Skin of body (tissue), 1 donor: ENCODE measurements at regions not wholly inside any gene's neighbourhood (a gene's known extent, or its start where the extent isn't known, plus 50 kb on each side); places are given as distances from the start of the nearest gene placed in this dataset.

Source experiments
- DNase-seq: peaks from one replicate; lab custom pipeline; 2025; lab: John Stamatoyannopoulos, UW

DNA sequence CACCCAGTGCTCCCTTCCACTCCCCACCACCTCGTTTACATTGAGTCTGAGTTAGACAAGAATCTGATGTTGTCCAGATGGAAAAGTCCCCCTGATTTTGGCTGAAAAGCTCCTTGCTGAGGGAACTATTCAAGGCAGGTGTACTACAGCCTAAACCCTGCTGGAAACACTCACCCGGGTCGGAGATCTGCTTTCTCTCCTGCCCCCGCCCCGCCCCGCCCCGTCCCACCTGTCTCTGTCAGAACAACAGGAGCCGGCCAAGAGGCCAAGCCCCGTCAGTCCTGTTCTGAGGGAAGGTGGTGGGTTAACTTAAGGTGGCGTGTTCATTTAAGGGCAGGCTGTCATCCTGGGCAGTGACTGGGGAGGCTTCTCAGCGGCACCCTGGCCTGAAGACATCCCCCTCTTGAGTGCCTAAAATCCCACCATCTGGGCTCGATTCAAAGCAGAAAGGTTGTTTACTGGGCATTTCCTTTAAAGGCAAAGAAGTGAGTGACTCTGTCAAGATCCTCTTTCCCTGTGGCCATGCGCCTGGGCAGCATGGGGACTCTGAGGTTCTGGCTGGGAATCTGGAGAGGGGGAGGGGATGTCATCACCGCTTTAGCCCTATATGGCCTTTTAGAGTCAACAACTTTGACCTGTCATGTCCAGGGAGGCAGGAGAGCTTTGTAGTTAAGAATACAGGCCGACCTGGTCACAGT, 71.1 kb upstream of the NEURL1B start:
- no peak for DNase-seq

DNA sequence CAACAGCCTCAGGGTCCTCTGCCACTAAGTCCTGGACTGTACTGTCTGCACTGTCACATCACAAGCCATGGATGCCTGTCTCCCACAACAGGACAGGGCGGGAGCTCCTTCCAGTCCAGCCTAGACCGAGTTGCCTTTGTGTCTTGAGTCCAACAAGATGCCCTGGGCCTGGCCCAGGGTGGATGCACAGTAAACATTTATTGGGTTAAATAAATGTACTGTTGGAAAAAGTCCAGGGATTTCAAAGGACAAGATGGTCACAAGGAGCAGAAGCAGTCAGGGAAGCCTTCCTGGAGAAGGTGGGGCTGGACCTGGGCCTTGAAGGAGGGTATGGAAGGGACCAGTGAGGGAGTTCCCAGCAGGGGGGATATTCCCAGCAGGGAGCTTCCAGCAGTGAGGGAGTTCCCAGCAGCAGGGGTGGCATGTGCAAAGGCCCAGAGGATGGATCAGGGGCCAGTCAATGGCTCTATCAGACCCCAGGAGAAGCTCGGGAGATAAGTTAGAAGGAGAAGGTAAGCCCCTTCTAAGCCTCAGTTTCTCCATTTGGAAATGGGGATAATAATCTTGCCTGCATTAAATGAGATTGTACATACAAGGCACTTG, 72.7 kb upstream of the NEURL1B start:
- DNase-seq = no peak

DNA sequence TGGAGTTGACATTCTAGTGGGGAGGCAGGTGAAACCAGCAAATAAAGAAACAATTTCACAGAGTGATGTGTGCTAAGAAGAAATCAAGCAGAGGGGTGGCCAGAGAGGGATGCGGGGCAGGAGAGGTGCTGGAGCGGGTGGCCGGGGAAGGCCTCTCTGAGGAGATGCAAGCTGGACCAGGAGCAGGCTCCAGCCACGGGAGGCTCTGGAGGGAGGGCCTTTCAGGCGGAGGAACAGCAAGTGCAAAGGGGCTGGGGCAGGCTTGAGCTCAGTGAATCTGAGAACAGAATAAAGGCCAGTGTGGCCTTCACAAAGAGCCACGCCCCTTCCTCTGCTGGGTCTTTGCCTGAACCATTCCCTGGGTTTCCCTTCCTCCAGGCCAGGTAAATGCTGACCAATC, 73.2 kb upstream of the NEURL1B start:
- DNase-seq = no peak

DNA sequence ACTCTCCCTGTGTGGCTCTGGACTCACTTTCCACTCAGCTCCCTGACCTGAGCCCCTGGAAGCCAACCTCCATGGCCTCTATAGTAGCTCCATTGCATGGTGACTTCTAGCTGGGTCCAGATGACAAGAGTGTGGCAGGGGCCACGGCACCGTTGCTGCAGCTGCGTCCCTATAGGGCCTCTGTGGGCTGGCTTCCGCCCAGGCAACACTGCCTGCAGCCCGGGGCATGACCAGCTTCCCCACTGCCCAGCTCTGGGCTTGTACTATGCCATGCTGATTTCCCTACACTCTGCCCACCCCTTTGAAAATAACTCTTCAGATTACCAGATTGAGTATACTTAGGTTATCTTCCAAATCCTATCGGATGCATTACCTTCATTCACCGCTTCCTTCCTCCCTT, 73.8 kb upstream of the NEURL1B start:
- no peak for DNase-seq

DNA sequence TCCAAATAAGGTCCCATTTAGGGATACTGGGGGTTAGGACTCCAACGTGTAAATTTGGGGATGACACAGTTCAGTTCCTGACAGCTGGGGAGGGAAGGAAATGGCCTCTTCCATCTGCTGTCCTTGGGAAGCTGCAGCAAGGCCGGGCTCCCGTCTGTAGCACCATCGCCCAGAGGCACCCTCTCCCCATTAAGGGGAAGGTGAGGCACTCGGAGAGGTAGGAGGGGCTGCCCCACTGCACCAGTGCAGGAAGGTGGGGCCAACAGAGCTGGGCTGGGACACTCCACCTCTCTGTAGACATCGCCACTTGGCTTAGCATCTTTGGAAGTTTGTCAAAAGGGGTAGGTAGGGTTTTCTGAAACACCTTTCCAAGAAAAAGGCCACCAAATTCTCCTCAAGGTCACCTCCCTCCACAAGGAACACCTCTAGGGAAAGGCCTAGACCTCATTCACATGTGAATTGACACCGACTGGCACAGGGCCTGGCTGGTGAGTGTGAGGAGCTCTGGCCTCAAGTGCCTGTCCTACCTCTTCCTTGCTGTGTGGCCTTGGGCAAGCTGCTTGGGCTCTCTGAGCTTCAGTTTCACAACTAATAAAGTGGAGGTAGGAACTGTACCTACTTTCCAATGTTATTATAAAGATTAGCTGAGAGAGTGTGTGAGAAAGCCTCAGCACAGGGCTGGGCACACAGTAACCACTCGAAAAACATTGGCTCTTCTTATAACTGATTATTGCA, 75.0 kb upstream of the NEURL1B start:
- no peak for DNase-seq

DNA sequence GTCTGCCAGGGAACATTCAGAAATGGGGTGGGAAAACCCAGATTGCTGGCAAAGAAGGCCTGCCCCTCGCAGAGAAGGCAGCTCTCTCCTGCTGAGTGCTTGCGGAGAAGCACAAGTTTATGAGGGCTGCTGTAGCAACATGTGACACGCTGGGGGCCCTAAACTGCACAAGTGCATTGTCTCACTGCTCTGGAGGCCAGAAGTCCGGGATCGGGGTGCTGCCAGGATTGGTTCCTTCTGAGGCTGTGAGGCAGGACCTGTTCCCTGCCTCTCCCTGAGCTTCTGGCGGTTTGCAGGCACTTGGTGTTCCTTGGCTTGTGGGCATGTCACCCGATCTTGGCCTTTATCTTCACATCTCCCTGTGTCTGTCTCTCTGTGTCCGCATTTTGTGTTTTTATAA, 75.6 kb upstream of the NEURL1B start:
- no peak for DNase-seq

DNA sequence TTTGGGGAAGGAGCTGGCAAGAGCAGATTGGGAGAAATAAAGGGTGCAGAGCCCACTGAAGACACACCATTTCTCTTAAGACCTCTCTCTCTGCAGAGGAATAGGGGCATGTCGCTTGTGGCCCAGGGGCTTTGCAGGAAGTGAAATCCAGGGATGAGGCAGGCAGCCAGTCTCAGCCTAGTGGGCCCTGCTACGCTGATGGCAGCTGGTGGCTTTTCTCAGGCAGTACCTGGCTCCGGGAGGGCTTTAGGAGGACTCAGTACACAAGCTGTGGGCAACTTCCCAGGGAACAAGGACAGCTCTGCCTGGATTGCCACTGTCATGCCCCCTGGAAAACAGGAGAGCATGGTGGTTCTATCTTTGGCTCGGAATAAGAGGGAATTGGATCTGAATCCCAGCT, 76.2 kb upstream of the NEURL1B start:
- DNase-seq = no peak

DNA sequence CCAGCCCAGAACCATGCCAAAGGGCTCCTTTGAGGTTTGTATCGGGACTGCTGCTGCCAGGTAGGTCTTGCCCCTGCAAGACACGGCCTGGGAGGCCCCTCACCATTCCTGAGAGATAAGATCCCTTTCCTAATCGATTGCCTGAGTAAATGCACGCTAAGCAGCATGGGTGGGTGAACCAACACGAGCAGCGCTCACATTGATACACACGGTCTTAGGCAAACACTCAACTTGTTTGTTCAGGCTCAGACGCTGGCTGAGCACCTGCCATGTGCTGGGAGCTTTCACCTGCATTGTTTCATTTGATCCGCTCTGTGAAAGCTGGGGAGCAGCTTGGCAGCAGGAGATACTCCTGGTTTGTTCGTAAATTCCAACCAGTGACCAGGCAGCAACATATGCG, 76.9 kb upstream of the NEURL1B start:
- no peak for DNase-seq

DNA sequence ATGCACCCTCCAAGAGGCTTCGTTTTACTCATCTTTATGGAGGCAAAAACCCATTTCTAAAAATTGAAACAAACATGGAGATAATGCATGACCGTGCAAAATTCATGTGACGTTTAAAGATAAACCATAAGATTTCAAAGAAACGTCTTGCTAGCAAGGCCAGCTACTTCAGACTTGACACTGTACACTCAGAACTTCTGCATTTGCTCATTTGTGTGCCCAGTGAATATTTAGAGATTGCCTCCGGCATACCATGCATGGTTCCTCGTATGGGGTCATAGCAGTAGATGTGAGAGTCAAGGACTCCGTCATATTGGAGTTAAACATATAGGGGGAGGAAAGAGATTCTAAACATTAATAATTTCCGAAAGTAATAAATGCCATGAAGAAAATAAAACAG, 78.6 kb upstream of the NEURL1B start:
- no peak for DNase-seq

DNA sequence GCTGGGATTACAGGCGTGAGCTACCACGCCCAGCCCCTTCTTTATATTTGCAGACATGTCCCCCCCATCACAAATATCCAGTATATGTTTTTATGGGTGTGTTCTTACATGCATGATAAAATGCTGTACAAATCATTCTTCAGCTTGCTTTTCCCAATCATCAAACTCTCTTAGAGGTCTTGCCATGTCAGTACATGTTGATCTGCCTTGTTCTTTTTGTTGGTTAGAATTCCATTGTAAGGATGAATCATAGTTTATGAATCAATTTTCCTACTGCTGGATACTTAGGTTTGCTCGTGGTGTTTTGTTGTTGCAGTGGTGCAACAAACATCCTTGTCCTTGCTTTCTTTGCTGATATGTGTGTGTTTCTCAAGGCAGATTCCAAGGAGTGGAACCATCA, 79.9 kb upstream of the NEURL1B start:
- DNase-seq = no peak

DNA sequence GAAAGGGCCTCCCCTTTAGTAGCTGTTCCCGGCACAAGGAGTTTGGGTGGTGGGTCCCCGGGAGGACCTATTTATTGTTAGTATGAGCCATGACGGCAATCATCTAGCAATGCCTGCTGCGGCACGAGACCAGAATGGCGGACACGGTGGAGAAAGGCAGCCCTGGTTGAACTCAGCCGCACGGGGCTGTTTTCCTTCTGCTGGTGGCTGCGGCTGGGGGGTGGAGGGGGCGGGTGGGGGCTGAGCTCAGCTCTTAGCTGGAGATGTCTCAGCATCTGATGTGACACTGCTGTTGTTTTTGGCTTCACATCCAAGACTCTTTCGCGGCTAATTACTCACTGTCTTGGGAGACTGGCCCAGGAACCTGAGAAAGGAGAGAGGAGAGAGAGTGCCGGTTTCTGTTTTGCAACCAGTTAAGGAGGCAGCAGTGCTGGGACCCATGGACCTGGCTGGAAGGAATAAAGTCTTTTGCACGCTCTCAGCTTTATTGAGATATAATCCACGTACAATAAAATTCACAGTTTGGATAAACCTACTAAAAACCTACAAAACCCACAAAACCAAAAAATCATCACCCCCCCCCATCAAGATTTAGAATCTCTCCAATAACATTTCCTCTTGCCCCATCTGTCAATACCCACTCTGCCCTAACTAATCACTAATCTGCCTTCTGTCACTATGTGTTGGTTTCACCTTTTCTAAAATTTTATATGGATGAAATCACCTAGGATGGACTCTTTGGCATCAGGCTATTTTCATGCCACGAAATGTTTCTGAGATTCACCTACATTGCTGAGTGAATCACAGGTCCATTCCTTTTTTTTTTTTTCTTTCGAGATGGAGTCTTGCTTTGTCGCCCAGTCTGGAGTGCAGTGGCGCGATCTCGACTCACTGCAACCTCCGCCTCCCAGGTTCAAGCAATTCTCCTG, 81.8 kb upstream of the NEURL1B start:
- DNase-seq = peak; percentile 56

DNA sequence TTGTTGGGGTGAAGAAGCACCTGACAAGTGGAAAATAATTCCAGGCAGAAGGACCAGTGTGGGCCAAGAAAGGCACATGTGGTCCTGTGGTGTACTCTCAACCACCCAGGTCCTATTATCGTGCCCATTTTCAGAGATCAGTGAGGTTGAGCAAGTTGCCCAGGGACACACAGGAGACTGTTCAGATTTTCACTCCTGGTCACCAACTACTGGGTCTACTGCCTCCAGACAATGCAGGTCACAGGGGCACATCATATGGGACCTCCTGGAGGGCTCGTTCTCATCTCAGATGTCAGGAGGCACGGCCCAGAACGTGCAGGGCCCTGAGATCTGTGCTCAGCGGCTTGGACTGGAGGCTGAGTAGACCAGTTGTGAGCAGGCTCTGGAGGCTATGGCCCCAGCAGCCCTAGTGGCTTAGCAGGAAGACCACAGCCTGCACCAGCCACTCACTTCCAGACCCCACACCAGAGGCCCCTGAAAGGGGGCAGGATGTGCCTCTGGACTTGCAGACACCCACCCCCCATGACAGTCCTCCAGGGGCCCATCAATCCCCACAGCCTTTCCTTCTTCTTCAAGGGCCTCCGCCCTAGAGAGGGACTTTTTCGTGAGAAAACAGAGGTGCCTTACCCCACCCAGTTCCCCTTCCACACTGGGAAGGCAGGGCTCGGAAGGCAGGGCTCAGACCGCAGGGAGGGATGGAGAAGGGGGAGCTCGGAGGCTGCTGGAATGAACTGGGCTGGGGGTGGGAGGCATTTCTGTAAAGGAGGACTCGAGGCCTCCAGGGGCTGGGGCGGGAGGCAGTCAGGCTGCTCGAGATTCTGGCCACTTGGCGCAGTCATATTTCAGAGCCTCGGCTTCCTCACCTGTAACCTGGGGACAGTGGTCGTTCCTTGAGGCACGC, 82.7 kb upstream of the NEURL1B start:
- DNase-seq = no peak

DNA sequence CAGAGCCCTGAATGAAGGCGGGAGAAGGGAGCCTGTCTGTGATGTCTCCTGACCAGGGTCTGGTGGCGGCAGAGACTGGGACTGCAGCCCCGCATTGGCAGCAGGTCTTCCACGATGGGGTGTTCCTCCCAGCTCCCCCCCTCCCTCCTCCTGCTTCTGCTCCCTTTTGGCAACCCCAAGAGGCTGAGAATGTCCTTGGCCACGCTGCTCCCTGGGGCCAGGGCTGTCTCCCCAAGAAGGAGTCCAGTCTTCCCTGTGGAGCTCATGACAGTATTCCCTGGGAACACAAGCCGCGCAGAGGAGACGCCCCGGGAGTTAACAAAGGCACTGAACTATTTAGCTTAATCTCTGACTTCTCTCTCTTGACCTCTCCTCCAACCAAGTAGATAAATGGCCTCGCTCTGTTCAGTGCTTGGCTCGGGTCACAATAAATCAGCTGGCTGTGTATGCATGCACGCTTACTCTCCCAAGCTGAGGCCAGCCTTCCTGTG, 84.0 kb upstream of the NEURL1B start:
- DNase-seq = no peak

DNA sequence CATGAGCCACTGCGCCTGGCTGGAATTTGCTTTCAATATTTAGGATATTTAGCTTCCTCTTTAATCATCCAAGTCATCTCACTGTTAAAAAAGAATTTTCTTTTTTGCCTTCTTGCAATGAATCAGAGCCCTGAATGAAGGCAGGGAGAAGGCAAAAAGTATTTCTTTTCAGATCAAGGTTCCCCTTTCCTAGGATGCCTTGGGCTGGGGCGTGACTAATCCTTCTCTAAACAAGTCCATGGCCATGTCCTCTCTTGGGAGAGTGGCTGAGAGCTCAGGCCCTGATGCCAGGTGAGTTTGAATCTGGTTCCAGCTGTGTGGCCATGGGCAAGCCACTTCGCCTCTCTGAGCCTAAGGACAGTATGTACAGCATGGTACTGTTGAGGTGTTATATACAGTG, 84.8 kb upstream of the NEURL1B start:
- DNase-seq = no peak

DNA sequence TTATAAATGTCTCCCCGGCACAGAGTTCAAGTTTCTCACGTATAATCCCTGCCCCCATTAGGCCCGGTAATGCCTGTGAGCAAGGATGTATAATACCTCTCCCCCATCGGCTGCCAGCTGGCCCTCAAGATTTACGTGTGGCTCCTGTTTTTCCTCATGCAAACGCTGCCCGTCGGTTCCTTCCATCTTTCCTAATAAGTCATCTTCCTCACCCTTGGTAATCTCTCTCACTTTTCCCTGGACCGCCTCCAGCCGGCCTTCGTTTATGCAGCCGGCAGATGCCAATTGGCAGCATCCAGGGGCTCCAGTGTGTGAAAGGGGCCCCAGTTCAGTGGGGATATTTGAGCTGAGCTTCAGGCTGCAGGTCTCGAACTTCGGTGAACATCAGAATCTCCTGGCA, 86.5 kb upstream of the NEURL1B start:
- DNase-seq = no peak

DNA sequence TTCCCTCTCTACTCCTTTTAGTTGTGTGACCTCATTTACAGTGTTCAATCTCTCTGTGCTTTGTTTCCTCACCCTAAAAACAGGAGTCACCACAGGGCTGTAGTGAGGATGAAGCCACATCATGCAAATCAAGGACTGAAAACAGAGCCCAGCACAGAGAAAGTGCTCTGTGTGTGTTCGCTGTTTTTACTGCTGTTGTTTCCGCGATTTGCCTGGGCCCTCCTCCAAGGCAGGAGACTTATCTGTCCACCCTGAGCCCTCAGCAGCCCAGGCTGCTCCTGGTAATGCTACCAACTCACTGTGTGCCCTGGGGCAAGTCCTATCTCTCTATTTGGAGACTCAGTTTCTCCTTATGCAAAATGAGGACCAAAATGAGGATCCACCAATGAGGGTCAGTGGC, 87.2 kb upstream of the NEURL1B start:
- no peak for DNase-seq

DNA sequence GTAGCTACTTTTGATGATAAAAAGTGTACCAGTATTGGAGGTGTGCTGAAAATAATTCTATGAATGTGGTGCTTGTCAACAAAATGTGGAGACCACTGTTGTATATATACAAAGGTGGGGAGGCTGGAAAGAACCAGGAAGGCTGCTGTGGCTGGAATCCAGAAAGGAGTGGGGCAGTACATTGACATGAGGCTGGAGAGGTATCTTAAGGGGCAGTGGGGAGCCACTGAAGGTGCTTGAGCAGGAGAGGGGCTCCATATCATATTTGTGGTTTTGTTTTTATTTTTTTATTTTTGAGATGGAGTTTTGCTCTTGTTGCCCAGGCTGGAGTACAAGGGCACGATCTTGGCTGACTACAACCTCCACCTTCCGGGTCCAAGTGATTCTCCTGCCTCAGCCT, 87.9 kb upstream of the NEURL1B start:
- DNase-seq = no peak

DNA sequence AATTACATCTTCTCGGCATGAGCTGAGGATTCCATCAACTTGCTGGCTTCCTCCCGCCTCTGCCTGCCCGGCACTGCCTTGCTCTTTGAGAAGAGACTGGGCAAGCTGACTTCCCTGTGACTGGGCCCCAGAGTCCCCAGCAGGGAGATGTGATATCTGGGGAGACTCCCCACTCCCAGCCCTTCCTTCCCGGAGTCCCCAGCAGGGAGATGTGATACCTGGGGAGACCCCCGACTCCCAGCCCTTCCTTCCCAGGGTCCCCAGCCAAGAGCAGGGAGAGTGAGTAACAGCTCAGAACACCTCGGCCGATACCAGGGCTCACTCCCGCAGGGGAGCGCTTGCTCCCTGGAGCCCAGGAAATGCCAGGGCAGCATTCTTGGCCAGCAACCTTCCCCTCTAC, 90.1 kb upstream of the NEURL1B start:
- DNase-seq = no peak

DNA sequence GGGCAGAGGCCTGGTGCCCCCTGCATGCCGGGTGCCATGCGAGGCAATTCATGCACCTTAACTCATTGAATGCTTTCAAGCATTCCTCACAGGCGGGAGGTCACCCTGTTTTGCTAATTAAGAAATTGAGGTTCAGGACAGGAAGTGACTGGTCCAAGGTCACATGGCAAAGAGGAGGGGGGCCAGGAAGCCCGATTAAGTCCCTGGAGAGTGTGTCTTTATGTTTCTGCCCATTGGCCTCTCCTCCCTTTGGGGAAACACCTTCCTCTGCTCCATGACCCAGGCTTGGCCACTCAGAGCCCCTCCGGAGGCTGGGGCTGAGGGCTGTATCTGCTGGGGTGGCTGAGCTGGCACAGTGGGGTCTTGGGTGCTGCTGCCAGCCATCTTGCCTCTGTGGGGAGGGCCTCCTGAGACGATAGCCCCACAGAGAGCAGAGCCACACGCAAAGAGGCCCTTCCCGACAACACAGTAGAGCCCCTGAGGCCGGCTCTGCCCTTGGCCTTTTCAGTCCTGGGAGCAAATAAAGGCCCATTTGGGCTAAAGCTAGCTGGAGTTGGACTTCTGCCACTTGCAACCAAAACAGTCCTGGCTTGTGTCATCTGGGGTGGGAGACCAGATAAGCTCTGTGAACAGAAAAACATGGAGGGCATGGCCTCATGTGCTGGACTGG, 90.8 kb upstream of the NEURL1B start:
- DNase-seq = no peak

DNA sequence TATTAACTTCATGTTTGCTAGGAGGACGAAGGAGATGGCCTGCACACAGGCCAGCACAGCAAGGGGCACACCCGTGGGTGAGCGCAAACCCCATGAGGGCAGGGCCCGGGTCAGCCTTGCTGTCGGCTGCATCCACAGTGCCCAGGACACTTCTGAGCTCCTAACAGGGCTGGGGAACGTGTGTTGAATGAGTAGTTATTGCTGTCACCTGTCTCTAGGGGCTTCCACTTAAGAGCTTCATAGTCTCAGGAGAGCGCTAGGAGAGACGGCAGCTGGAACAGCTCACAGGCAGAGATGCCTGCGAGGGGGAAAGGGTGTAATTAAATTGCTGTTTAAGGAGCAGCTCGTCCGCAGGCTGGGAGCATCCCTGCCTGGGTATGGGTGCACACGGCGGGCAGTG, 91.4 kb upstream of the NEURL1B start:
- DNase-seq = no peak
